K562 (cell line): ENCODE measurements at regions not wholly inside any gene's neighbourhood (a gene's known extent, or its start where the extent isn't known, plus 50 kb on each side); places are given as distances from the start of the nearest gene placed in this dataset.

ENCODE experiments used
- ATAC-seq: fragments of 200-7000 bp; cut with Tn5 transposase; 3 replicates; pipeline ENCODE4 v1.9.1; 2020; ENCODE audit warnings: moderate library complexity
- BruUV-seq: library from RNA; stranded (reverse); fragments of 400-500 nt; replicated peaks from 2 replicates; lab custom pipeline; 2021; lab: Mats Ljungman, UMichigan
- CTCF ChIA-PET: fragments of 300-600 bp; formaldehyde crosslinking; extraction: SDS; loops from one replicate; lab custom pipeline; 2021; ENCODE audit warnings: low intra/inter-chr PET ratio; lab: Yijun Ruan, JAX
- POLR2A ChIA-PET: fragments of 300-600, 350-650 bp; sonication (Branson Sonifier 250); formaldehyde crosslinking; extraction: SDS; loops from one replicate; lab custom pipeline; 2021; ENCODE audit warnings: antibody characterized with exemption, inconsistent platforms; lab: Yijun Ruan, JAX
- DNase-seq, 4 experiments: peaks; one replicate each; pipeline versions ENCODE4 v3.0.0 to v3.0.0-alpha.2; 2011 to 2018; ENCODE audit warnings: low spot score in 3 of 4, mixed read lengths in 3 of 4; ENCODE audit errors: extremely low read depth in 1 of 4
- FAIRE-seq: peaks from 2 replicates; lab custom pipeline; 2011; peaks lifted over from hg19 to GRCh38; lab: Jason Lieb, UNC
- H2AFZ ChIP-seq: 2 replicates; pipeline ENCODE4 v1.6.0; 2011; ENCODE audit warnings: low read depth, low read length, control low read depth, inconsistent platforms
- H3K27ac ChIP-seq: fragments of 200-600 bp; 3 replicates; pipeline ENCODE4 v1.8.0; 2011; ENCODE audit warnings: low read depth, mild to moderate bottlenecking, control low read depth, inconsistent platforms, low read length, moderate library complexity, mixed read lengths; ENCODE audit errors: extremely low read depth
- H3K27me3 ChIP-seq, 2 experiments: fragments of 300-600 bp in 1 of 2; 2 replicates in 1 of 2; 3 replicates in 1 of 2; pipeline versions ENCODE4 v1.6.0 to v1.8.0; 2011; ENCODE audit warnings: inconsistent platforms in 2 of 2, low read length in 2 of 2, mild to moderate bottlenecking in 1 of 2, mixed read lengths in 1 of 2, moderate library complexity in 1 of 2; ENCODE audit not compliant: control insufficient read depth in 2 of 2, insufficient read depth in 2 of 2
- H3K36me3 ChIP-seq: fragments of 300-600 bp; 3 replicates; pipeline ENCODE4 v1.8.0; 2011; ENCODE audit warnings: mild to moderate bottlenecking, low read length, inconsistent platforms; ENCODE audit not compliant: control insufficient read depth, insufficient read depth
- H3K4me1 ChIP-seq, 2 experiments: fragments of 200-600 bp in 1 of 2; replicated peaks in 1 of 2; 2 replicates in 1 of 2; 3 replicates in 1 of 2; pipeline versions ENCODE4 v1.5.1 to v1.8.0; 2011; ENCODE audit warnings: inconsistent platforms in 2 of 2, low read length in 2 of 2, mild to moderate bottlenecking in 1 of 2, mixed read lengths in 1 of 2, moderate library complexity in 1 of 2; ENCODE audit not compliant: control insufficient read depth in 2 of 2, insufficient read depth in 2 of 2
- H3K4me2 ChIP-seq: 2 replicates; pipeline ENCODE4 v1.6.1; 2011; ENCODE audit warnings: low read length, control low read depth, inconsistent platforms, mixed read lengths; ENCODE audit not compliant: insufficient read depth
- H3K4me3 ChIP-seq: fragments of 200-600 bp; sonication (generic), shearing (Covaris generic); 2 replicates; pipeline ENCODE4 v1.5.1; 2016; ENCODE audit warnings: control low read depth, inconsistent platforms
- H3K79me2 ChIP-seq: fragments of 200-600 bp; 3 replicates; pipeline ENCODE4 v1.8.0; 2011; ENCODE audit warnings: low read length, inconsistent platforms; ENCODE audit not compliant: control insufficient read depth, insufficient read depth
- H3K9ac ChIP-seq, 2 experiments: 2 replicates each; pipeline versions ENCODE4 v1.6.0 to v1.6.1; 2011; ENCODE audit warnings: low read depth in 2 of 2, low read length in 2 of 2, control low read depth in 1 of 2, inconsistent platforms in 1 of 2, mild to moderate bottlenecking in 1 of 2, mixed read lengths in 1 of 2; ENCODE audit not compliant: insufficient read depth in 1 of 2
- H3K9me1 ChIP-seq: one replicate; pipeline ENCODE4 v1.6.0; 2011; ENCODE audit warnings: inconsistent platforms, mild to moderate bottlenecking, low read length, moderate library complexity; ENCODE audit not compliant: control insufficient read depth, insufficient read depth
- H3K9me3 ChIP-seq: replicated peaks from 2 replicates; pipeline ENCODE4 v1.5.1; 2011; ENCODE audit warnings: low read depth, low read length, inconsistent platforms; ENCODE audit not compliant: control insufficient read depth, insufficient read depth
- H4K20me1 ChIP-seq: replicated peaks from 2 replicates; pipeline ENCODE4 v1.6.1; 2011; ENCODE audit warnings: low read length, inconsistent platforms, mixed read lengths; ENCODE audit not compliant: control insufficient read depth, insufficient read depth
- DPF2 ChIP-seq: fragments of 450-650 bp; IDR thresholded peaks from 2 replicates; pipeline ENCODE4 v1.6.1; 2016
- ESRRA ChIP-seq: fragments of 450-650 bp; IDR thresholded peaks from 2 replicates; pipeline ENCODE4 v1.6.1; 2014; ENCODE audit warnings: low read depth, mild to moderate bottlenecking, moderate library complexity, borderline replicate concordance
- LCOR ChIP-seq: sonication (generic); formaldehyde crosslinking; IDR thresholded peaks from 2 replicates; pipeline ENCODE4 v1.8.0; 2022; ENCODE audit warnings: mild to moderate bottlenecking, missing genetic modification reagents
- NRF1 ChIP-seq, 2 experiments: fragments of 450-650 bp; IDR thresholded peaks in 1 of 2; conservative IDR thresholded peaks in 1 of 2; 2 replicates each; pipeline ENCODE4 v1.6.1; 2014; ENCODE audit warnings: mild to moderate bottlenecking in 2 of 2
- POLR2AphosphoS2 ChIP-seq: IDR thresholded peaks from 2 replicates; pipeline ENCODE4 v1.6.1; 2012; ENCODE audit warnings: low read length, improper control_type of control experiment
- RAD21 ChIP-seq, 2 experiments: fragments of 250-450 bp in 1 of 2; fragments of 450-650 bp in 1 of 2; sonication (Bioruptor Pico) in 1 of 2; formaldehyde crosslinking in 1 of 2; IDR thresholded peaks in 1 of 2; conservative IDR thresholded peaks in 1 of 2; 2 replicates each; pipeline versions ENCODE4 v1.4.0 to v1.8.0; 2020 to 2022; ENCODE audit warnings: mild to moderate bottlenecking in 2 of 2, moderate library complexity in 1 of 2
- ZNF384 ChIP-seq: IDR thresholded peaks from 2 replicates; pipeline ENCODE4 v1.6.1; 2012; ENCODE audit warnings: low read depth, low read length, improper control_type of control experiment
- ZNF764 ChIP-seq: fragments of 250-450 bp; sonication (Bioruptor Pico); IDR thresholded peaks from 2 replicates; pipeline ENCODE4 v1.4.0; 2020; ENCODE audit warnings: low read depth, mild to moderate bottlenecking, moderate library complexity
- WGBS: fragments of 100-300 bp; shearing (Covaris generic); methylation state at CpG from one replicate; pipeline ENCODE4 v1.1.6; 2016; ENCODE audit warnings: low coverage, mixed read lengths; ENCODE audit not compliant: insufficient coverage; ENCODE audit errors: missing lambda C conversion rate; 5-methylcytosine and 5-hydroxymethylcytosine counted together
- in situ Hi-C: fragments of 300-500 bp; cut with MboI; formaldehyde crosslinking; loops from 4 replicates; pipeline ENCODE4 v1.15.0; 2018; ENCODE audit warnings: inconsistent platforms, mixed read lengths
- intact Hi-C: fragments of 100-400 bp; cut with micrococcal nuclease; formaldehyde crosslinking; loops from 2 replicates; pipeline ENCODE4 v1.14.2; 2022
- TF ChIP-seq, protein P1 (sequence below): fragments of 450-650 bp; IDR thresholded peaks from 2 replicates; pipeline ENCODE4 v1.6.1; 2017; ENCODE audit warnings: antibody characterized with exemption
- TF ChIP-seq, protein P2 (sequence below): sonication (generic); formaldehyde crosslinking; IDR thresholded peaks from 2 replicates; pipeline ENCODE4 v1.8.1; 2022; ENCODE audit warnings: missing genetic modification reagents
- TF ChIP-seq, protein P3 (sequence below), 3 experiments: IDR thresholded peaks in 2 of 3; conservative IDR thresholded peaks in 1 of 3; 2 replicates each; pipeline ENCODE4 v1.5.1; 2011 to 2012; ENCODE audit warnings: low read length in 3 of 3, mild to moderate bottlenecking in 3 of 3, control low read depth in 2 of 3, improper control_type of control experiment in 1 of 3, inconsistent platforms in 1 of 3, low read depth in 1 of 3, mixed read lengths in 1 of 3, moderate library complexity in 1 of 3; ENCODE audit not compliant: insufficient read depth in 2 of 3
- TF ChIP-seq, protein P4 (sequence below): fragments of 250-450 bp; sonication (Bioruptor Pico); IDR thresholded peaks from 2 replicates; pipeline ENCODE4 v1.4.0; 2020; ENCODE audit warnings: mild to moderate bottlenecking

DNA sequence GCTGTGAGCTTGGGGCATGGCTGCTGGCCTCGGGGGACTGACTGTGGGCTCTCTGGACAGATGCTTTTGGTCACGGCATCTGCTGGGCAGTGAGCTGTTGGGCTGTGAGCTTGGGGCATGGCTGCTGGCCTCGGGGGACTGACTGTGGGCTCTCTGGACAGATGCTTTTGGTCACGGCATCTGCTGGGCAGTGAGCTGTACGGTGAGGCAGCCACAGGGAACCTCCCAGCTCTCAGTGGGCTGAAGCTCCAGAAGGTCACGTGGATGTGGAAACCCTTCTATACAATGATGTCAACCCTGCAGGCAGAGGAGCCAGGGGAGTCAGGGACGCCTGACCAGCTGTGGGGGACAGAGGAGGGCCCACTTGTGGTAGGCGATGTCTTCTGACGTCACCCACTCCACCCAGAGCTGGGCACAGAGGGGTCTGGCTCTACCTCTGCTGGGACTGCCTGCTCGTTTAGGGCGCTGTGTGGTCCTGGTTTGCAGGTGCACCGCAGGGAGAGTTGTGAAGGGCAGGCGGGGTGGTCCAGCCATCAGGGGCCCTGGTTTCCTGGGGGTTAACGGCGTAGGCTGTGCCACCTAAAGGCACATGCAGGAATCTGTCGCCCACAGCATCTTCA lies 1331.3 kb downstream of the BRD1 start:
- ATAC-seq, result no peak
- Histone ChIP-seq H3K27me3 (peaks cover 2 to 17% of the 10 kb centered on the region in 2 experiments; a peak in 3 of 5 replicates), H3K36me3 (no peaks in the 10 kb centered on the region), H3K4me3 (no peak overlapping the region), H2AFZ (no peak overlapping the region), H3K9ac (no peak overlapping the region), H3K27ac (no peak overlapping the region), H3K4me1 (no peaks in the 10 kb centered on the region), H3K79me2 (no peaks in the 10 kb centered on the region), H3K9me3 (no peaks in the 10 kb centered on the region), H3K4me2 (no peak overlapping the region), H4K20me1 (peaks cover 10% of the 10 kb centered on the region; the same call in 1 of the 2 replicates), H3K9me1 (no peaks in the 10 kb centered on the region)
- BruUV-seq, result no TSS peak
- TF ChIP-seq ESRRA (no peak), ZNF384 (no peak), RAD21 (CRISPR knock-in tag; conservative IDR thresholded peaks at IDR 0.05 in 1 of 2, IDR thresholded peaks at IDR 0.05 in 1 of 2) (no peak), ZNF764 (CRISPR knock-in tag) (no peak), DPF2 (no peak), LCOR (CRISPR knock-in tag) (no peak), NRF1 (conservative IDR thresholded peaks at IDR 0.05 in 1 of 2, IDR thresholded peaks at IDR 0.05 in 1 of 2) (no peak), POLR2AphosphoS2 (no peak)
- TF ChIP-seq, protein P1, sequence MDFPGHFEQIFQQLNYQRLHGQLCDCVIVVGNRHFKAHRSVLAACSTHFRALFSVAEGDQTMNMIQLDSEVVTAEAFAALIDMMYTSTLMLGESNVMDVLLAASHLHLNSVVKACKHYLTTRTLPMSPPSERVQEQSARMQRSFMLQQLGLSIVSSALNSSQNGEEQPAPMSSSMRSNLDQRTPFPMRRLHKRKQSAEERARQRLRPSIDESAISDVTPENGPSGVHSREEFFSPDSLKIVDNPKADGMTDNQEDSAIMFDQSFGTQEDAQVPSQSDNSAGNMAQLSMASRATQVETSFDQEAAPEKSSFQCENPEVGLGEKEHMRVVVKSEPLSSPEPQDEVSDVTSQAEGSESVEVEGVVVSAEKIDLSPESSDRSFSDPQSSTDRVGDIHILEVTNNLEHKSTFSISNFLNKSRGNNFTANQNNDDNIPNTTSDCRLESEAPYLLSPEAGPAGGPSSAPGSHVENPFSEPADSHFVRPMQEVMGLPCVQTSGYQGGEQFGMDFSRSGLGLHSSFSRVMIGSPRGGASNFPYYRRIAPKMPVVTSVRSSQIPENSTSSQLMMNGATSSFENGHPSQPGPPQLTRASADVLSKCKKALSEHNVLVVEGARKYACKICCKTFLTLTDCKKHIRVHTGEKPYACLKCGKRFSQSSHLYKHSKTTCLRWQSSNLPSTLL, result no peak
- TF ChIP-seq, protein P2, sequence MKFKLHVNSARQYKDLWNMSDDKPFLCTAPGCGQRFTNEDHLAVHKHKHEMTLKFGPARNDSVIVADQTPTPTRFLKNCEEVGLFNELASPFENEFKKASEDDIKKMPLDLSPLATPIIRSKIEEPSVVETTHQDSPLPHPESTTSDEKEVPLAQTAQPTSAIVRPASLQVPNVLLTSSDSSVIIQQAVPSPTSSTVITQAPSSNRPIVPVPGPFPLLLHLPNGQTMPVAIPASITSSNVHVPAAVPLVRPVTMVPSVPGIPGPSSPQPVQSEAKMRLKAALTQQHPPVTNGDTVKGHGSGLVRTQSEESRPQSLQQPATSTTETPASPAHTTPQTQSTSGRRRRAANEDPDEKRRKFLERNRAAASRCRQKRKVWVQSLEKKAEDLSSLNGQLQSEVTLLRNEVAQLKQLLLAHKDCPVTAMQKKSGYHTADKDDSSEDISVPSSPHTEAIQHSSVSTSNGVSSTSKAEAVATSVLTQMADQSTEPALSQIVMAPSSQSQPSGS (CRISPR knock-in tag), result no peak
- TF ChIP-seq, protein P3, sequence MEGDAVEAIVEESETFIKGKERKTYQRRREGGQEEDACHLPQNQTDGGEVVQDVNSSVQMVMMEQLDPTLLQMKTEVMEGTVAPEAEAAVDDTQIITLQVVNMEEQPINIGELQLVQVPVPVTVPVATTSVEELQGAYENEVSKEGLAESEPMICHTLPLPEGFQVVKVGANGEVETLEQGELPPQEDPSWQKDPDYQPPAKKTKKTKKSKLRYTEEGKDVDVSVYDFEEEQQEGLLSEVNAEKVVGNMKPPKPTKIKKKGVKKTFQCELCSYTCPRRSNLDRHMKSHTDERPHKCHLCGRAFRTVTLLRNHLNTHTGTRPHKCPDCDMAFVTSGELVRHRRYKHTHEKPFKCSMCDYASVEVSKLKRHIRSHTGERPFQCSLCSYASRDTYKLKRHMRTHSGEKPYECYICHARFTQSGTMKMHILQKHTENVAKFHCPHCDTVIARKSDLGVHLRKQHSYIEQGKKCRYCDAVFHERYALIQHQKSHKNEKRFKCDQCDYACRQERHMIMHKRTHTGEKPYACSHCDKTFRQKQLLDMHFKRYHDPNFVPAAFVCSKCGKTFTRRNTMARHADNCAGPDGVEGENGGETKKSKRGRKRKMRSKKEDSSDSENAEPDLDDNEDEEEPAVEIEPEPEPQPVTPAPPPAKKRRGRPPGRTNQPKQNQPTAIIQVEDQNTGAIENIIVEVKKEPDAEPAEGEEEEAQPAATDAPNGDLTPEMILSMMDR (IDR thresholded peaks at IDR 0.05 in 2 of 3, conservative IDR thresholded peaks at IDR 0.05 in 1 of 3; ENCODE audit: insufficient read depth in 2 of 3, low read depth in 1 of 3, low read length in 3 of 3), result no peak
- TF ChIP-seq, protein P4, sequence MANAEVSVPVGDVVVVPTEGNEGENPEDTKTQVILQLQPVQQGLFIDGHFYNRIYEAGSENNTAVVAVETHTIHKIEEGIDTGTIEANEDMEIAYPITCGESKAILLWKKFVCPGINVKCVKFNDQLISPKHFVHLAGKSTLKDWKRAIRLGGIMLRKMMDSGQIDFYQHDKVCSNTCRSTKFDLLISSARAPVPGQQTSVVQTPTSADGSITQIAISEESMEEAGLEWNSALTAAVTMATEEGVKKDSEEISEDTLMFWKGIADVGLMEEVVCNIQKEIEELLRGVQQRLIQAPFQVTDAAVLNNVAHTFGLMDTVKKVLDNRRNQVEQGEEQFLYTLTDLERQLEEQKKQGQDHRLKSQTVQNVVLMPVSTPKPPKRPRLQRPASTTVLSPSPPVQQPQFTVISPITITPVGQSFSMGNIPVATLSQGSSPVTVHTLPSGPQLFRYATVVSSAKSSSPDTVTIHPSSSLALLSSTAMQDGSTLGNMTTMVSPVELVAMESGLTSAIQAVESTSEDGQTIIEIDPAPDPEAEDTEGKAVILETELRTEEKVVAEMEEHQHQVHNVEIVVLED (CRISPR knock-in tag), result no peak
- intact Hi-C loops (no loop called here), in situ Hi-C loops (loop anchor here (25.0 kb wide), 1 partner anchor 909 kb away; no protein-coding TSS in a partner anchor)
- no peak for DNase-seq
- ChIA-PET POLR2A (no interaction called here), CTCF (no interaction called here)
- no peak for FAIRE-seq
- 3% methylated on average over 12 of the region's 16 CpGs for WGBS
